ENCODE measurements at regions not wholly inside any gene's neighbourhood (a gene's known extent, or its start where the extent isn't known, plus 50 kb on each side); places are given as distances from the start of the nearest gene placed in this dataset.

DNA sequence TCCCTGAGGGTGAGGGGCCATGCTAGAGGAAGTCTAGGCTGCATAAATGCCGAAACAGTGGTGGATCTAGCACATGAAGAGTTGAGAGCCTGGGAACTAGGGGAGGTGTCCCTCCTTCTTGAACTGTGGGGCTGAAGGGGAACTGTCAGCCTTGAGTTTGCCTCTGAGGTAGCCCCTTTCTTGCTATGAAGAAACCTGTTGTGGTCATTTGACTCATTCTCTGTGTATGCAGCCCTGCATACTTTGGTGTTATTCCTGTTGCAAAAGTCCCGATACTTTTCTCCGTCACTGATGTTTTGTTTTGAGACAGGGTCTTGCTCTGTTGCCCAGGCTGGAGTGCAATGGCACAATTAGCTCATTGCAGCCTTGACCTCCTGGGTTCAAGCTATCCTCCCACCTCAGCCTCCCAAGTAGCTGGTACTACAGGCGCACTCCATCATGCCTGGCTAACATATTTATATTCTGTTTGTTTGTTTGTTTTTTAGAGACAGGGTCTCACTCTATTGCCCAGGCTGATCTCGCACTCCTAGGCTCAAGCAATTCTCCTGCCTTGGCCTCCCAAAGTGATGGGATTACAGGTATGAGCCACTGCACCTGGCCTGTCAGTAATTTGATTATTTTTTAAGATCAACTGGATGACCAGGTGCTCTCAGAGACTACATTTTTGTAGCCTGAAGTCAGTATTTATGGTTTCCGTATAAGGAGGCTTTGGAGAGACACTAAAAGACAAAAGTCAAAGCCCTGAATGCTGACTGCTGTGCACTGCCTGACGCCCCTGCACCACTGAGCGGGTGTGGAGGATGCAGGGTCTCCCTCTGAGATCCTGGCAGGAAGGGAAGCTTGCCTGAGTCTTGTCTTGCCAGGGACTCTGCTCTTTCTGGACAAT, 86.2 kb upstream of the KCNK12 start:
- Histone ChIP-seq H4K8ac (ENCODE audit: low read length) (no peak overlapping the region), H2BK5ac (ENCODE audit: low read depth, low read length, poor library complexity, severe bottlenecking) (no peak overlapping the region), H3K27ac (ENCODE audit: low read length, poor library complexity, severe bottlenecking) (no peak overlapping the region), H3K27me3 (ENCODE audit: control insufficient read depth in 1 of 2, insufficient read depth in 1 of 2, low read length in 2 of 2) (peaks cover 26 to 50% of the 10 kb centered on the region in 2 experiments), H2AK5ac (ENCODE audit: low read length, severe bottlenecking) (no peak overlapping the region), H4K91ac (ENCODE audit: low read length) (no peak overlapping the region), H3K4me1 (ENCODE audit: control insufficient read depth, insufficient read depth, low read depth, low read length) (peaks cover 15% of the 10 kb centered on the region), H2BK15ac (ENCODE audit: low read depth, poor library complexity, severe bottlenecking) (no peak overlapping the region), H3K4ac (ENCODE audit: low read depth in 1 of 2, low read length in 2 of 2) (no peak overlapping the region), H3K14ac (ENCODE audit: low read length in 2 of 2) (no peak overlapping the region), H3K9me3 (ENCODE audit: control insufficient read depth, low read length) (no peaks in the 10 kb centered on the region), H3K18ac (ENCODE audit: low read depth in 1 of 2, low read length in 2 of 2) (no peak overlapping the region), H3K36me3 (ENCODE audit: control insufficient read depth in 1 of 2, insufficient read depth in 2 of 2, low read depth in 1 of 2, low read length in 2 of 2) (no peaks in the 10 kb centered on the region), H3K4me3 (ENCODE audit: insufficient read depth in 1 of 2, low read depth in 1 of 2, low read length in 2 of 2) (no peak overlapping the region), H3K4me2 (ENCODE audit: low read length, poor library complexity, severe bottlenecking) (no peak overlapping the region), H2AFZ (ENCODE audit: low read depth, low read length) (no peak overlapping the region), H2BK120ac (ENCODE audit: low read depth, low read length) (no peak overlapping the region), H3K23ac (ENCODE audit: low read length in 2 of 2) (no peak overlapping the region), H2BK12ac (ENCODE audit: low read length in 2 of 2) (no peak overlapping the region), H3K9ac (ENCODE audit: low read length) (no peak overlapping the region), H3K79me1 (replicated peaks; ENCODE audit: low read length, poor library complexity, severe bottlenecking) (no peaks in the 10 kb centered on the region)
- 81% methylated on average over 7 of the region's 8 CpGs for WGBS
- DNase-seq: peak; percentile 29

DNA sequence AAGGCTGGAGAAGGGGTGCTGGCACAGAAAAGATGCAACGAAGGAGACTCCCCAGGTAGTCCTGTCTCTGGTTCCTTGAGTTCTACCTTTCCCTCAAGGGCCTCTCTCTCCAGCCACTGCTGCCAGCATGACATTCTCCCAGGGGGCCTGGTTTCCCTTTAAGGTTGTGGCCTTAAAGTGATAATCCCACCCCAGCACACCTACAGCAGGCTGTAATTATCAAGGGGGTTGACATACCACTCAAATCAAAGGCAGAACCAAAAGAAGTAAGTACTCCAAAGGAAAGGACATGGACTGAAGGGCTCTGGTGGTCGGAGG, 84.7 kb upstream of the KCNK12 start:
- Histone ChIP-seq H3K14ac (ENCODE audit: low read length in 2 of 2) (no peak overlapping the region), H3K4me3 (ENCODE audit: insufficient read depth in 1 of 2, low read depth in 1 of 2, low read length in 2 of 2) (no peak overlapping the region), H4K91ac (ENCODE audit: low read length) (no peak overlapping the region), H3K27ac (ENCODE audit: low read length, poor library complexity, severe bottlenecking) (no peak overlapping the region), H3K18ac (ENCODE audit: low read depth in 1 of 2, low read length in 2 of 2) (no peak overlapping the region), H2BK5ac (ENCODE audit: low read depth, low read length, poor library complexity, severe bottlenecking) (no peak overlapping the region), H3K9me3 (ENCODE audit: control insufficient read depth, low read length) (no peaks in the 10 kb centered on the region), H3K4me1 (ENCODE audit: control insufficient read depth, insufficient read depth, low read depth, low read length) (peaks cover 18% of the 10 kb centered on the region), H2AFZ (ENCODE audit: low read depth, low read length) (no peak overlapping the region), H2AK5ac (ENCODE audit: low read length, severe bottlenecking) (no peak overlapping the region), H2BK12ac (ENCODE audit: low read length in 2 of 2) (no peak overlapping the region), H3K27me3 (ENCODE audit: control insufficient read depth in 1 of 2, insufficient read depth in 1 of 2, low read length in 2 of 2) (peaks cover 26 to 57% of the 10 kb centered on the region in 2 experiments), H3K4me2 (ENCODE audit: low read length, poor library complexity, severe bottlenecking) (no peak overlapping the region), H3K36me3 (ENCODE audit: control insufficient read depth in 1 of 2, insufficient read depth in 2 of 2, low read depth in 1 of 2, low read length in 2 of 2) (no peaks in the 10 kb centered on the region), H3K4ac (ENCODE audit: low read depth in 1 of 2, low read length in 2 of 2) (no peak overlapping the region), H3K79me1 (replicated peaks; ENCODE audit: low read length, poor library complexity, severe bottlenecking) (no peaks in the 10 kb centered on the region), H2BK120ac (ENCODE audit: low read depth, low read length) (no peak overlapping the region), H2BK15ac (ENCODE audit: low read depth, poor library complexity, severe bottlenecking) (no peak overlapping the region), H4K8ac (ENCODE audit: low read length) (no peak overlapping the region), H3K23ac (ENCODE audit: low read length in 2 of 2) (no peak overlapping the region), H3K9ac (ENCODE audit: low read length) (no peak overlapping the region)
- no peak for DNase-seq
- 40% methylated on average over 2 of the region's 2 CpGs for WGBS

DNA sequence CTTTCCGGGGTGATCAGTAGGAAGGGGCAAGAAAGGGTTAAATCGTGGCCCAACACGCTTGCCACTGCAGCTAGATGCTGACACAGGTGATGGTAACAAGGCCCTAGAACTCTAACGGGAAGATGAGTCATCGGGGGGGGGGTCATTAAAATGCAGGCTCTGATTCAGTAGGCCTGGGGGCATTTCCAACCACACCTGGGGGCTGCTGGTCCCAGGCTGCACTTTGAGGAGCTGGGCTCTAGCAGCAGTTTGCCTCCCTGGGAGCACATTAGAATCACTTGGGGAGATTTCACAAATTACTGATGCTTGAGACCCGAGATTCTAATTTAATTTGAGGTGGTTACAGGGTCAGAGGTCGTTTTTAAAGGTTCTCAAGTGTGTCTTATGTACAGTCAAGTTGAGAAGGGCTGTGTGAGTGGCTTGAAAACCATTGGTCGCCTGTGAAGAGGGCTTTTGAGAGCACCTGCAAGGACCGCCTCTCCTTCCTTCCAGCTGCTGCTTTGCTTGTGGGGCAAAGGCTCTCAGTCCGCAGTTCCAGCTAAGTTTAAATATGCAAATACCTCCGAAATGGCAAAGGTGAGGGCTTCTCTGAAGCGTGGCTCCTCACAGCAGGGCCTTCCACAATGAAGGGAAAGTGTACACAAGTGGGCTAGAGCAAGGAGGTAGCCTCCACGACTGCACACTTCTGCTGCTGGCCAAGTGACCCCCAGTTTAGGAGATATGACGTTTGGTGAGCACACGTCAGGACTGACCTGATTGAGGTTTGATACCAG, 84.2 kb upstream of the KCNK12 start:
- Histone ChIP-seq H3K4me3 (ENCODE audit: insufficient read depth in 1 of 2, low read depth in 1 of 2, low read length in 2 of 2) (no peak overlapping the region), H3K4me2 (ENCODE audit: low read length, poor library complexity, severe bottlenecking) (no peak overlapping the region), H3K18ac (ENCODE audit: low read depth in 1 of 2, low read length in 2 of 2) (no peak overlapping the region), H4K91ac (ENCODE audit: low read length) (no peak overlapping the region), H2AK5ac (ENCODE audit: low read length, severe bottlenecking) (no peak overlapping the region), H2AFZ (ENCODE audit: low read depth, low read length) (no peak overlapping the region), H3K14ac (ENCODE audit: low read length in 2 of 2) (no peak overlapping the region), H2BK15ac (ENCODE audit: low read depth, poor library complexity, severe bottlenecking) (no peak overlapping the region), H2BK12ac (ENCODE audit: low read length in 2 of 2) (no peak overlapping the region), H3K4me1 (ENCODE audit: control insufficient read depth, insufficient read depth, low read depth, low read length) (peaks cover 18% of the 10 kb centered on the region), H3K23ac (ENCODE audit: low read length in 2 of 2) (no peak overlapping the region), H4K8ac (ENCODE audit: low read length) (no peak overlapping the region), H3K36me3 (ENCODE audit: control insufficient read depth in 1 of 2, insufficient read depth in 2 of 2, low read depth in 1 of 2, low read length in 2 of 2) (no peaks in the 10 kb centered on the region), H3K79me1 (replicated peaks; ENCODE audit: low read length, poor library complexity, severe bottlenecking) (no peaks in the 10 kb centered on the region), H2BK120ac (ENCODE audit: low read depth, low read length) (no peak overlapping the region), H2BK5ac (ENCODE audit: low read depth, low read length, poor library complexity, severe bottlenecking) (no peak overlapping the region), H3K9me3 (ENCODE audit: control insufficient read depth, low read length) (no peaks in the 10 kb centered on the region), H3K9ac (ENCODE audit: low read length) (no peak overlapping the region), H3K27ac (ENCODE audit: low read length, poor library complexity, severe bottlenecking) (no peak overlapping the region), H3K4ac (ENCODE audit: low read depth in 1 of 2, low read length in 2 of 2) (no peak overlapping the region), H3K27me3 (ENCODE audit: control insufficient read depth in 1 of 2, insufficient read depth in 1 of 2, low read length in 2 of 2) (peaks cover 26 to 63% of the 10 kb centered on the region in 2 experiments)
- 53% methylated on average over 15 of the region's 15 CpGs for WGBS
- DNase-seq: no peak
